ENCODE measurements at regions not wholly inside any gene's neighbourhood (a gene's known extent, or its start where the extent isn't known, plus 50 kb on each side); places are given as distances from the start of the nearest gene placed in this dataset.
A peak's percentile ranks its signal among the peaks of the same experiment; 100 is the strongest.

DNA sequence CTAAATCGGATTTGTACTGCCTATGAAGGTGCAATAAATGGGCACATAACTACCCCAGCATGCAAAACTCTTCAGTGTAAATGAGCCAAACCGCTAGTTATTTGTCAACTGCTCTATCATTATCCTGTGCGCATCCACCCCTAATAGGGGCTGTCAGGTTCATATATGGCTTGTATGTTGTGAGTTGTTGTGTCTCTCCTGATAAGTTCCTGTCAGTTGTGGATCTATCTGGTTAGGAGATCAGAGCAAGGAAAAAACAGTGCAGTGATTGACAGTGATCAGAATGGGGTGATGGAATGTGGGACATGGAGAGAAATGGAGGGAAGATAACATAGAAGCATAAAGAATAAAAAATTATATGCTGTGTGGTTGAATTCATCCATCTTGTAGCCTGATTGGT, 686.9 kb upstream of the ID4 start:
- Histone ChIP-seq H3K9me3 (replicated peaks in 1 of 11) (no peaks in the 10 kb centered on the region), H3K4me1 (no peaks in the 10 kb centered on the region), H4K20me1 (no peaks in the 10 kb centered on the region), H3K4me3 (no peak overlapping the region), H3K36me3 (no peaks in the 10 kb centered on the region), H3K27ac (no peak overlapping the region), H3K27me3 (no peaks in the 10 kb centered on the region), H3K9ac (no peak overlapping the region), H3K4me2 (no peak overlapping the region)
- TF ChIP-seq Cebpa-rat (IDR thresholded peaks at IDR 0.05), result no peak

DNA sequence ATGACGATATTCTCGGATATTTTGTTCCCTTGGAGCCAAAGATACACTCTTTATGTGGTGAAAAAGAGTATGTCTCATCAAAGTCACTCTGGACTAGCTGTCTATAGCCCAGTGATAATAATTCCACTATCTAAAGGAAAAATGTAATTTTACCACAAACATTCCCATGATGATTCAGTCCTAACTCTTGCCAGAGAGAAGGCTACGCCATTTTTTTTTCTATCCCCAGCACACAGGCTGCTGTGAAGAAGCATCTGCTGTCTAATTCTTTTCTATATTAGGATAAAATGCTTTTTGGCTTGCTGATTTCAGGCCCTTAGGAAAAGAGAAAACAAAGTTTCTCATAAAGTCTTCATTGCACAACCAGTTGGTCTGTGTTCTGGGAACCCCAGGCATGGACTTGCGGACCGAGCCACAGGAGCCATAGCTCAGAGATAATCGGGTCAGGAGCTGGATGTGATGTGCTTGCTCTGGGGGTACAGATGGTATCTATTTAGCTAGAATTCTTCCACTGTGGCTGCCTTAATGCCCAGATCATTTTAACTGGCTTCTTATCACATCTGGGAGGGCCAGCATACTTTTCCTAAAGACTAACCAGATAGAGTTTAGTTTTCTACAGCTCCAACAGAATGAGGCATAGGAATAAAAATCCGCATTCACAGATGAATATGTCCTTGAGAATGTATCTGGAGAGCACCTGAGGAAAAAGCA, 683.7 kb upstream of the ID4 start:
- no peaks in the 10 kb centered on the region for H3K36me3 ChIP-seq
- no peaks in the 10 kb centered on the region for H4K20me1 ChIP-seq
- no peak overlapping the region for H3K9ac ChIP-seq
- H3K4me1 ChIP-seq, result no peaks in the 10 kb centered on the region
- no peaks in the 10 kb centered on the region for H3K27me3 ChIP-seq
- no peak overlapping the region for H3K4me3 ChIP-seq
- TF ChIP-seq Cebpa-rat (IDR thresholded peaks at IDR 0.05), result no peak
- no peak overlapping the region for H3K27ac ChIP-seq
- no peak overlapping the region for H3K4me2 ChIP-seq
- H3K9me3 ChIP-seq (replicated peaks in 1 of 11), result no peaks in the 10 kb centered on the region

DNA sequence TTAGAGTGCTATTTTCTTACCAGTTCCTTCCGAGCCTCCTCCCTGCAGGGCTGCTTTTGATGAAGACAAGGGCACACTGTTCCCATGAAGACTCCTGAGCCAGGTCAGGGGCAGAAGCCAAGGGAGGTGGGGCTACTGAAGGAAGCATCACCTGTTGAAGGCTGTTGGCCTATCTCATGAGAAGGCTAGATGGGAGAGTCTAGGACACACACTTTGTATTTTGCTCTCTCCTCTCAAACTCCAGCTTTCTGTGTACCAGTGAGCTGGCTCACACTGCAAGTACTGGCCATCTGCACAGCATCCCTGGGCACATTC, 683.2 kb upstream of the ID4 start:
- Histone ChIP-seq H3K4me3 (no peak overlapping the region), H3K27ac (no peak overlapping the region)

DNA sequence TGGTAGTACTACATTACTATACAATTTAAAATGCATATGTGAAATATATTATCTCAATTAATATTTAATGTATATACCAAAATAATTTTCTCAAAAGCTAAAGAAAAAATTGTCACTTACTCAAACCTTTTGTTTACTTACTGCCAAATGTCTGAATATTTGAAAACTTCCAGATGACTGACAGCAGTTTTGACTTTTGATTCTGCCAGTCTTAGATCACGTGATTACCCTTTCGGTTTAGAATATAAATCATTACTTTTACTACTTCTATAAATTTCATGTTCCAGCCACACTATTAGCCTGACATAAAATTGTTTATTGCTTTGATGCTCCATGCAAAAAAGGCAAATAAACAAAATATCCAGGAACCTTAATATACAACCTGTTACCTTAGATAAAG, 680.7 kb upstream of the ID4 start:
- H3K4me1 ChIP-seq, result peaks cover 0 to 16% (median 12%) of the 10 kb centered on the region in 10 experiments; a peak in 13 of 20 replicates
- no peak for TF ChIP-seq Cebpa-rat (IDR thresholded peaks at IDR 0.05)
- H3K9ac ChIP-seq, result no peak overlapping the region
- no peak overlapping the region for H3K4me2 ChIP-seq
- H3K4me3 ChIP-seq, result no peak overlapping the region
- H3K27me3 ChIP-seq, result no peaks in the 10 kb centered on the region
- no peaks in the 10 kb centered on the region for H3K36me3 ChIP-seq
- H3K9me3 ChIP-seq (replicated peaks in 1 of 11), result no peaks in the 10 kb centered on the region
- H3K27ac ChIP-seq, result no peak overlapping the region
- no peaks in the 10 kb centered on the region for H4K20me1 ChIP-seq

More for the DNA sequence above, 683.2 kb upstream of the ID4 start:
- TF ChIP-seq Cebpa-rat (IDR thresholded peaks at IDR 0.05), result no peak
- Histone ChIP-seq H3K9ac (no peak overlapping the region), H3K4me2 (no peak overlapping the region), H4K20me1 (no peaks in the 10 kb centered on the region), H3K4me1 (no peaks in the 10 kb centered on the region), H3K27me3 (no peaks in the 10 kb centered on the region), H3K36me3 (no peaks in the 10 kb centered on the region), H3K9me3 (replicated peaks in 1 of 11) (no peaks in the 10 kb centered on the region)

GRCh38 chr6:19157486-19157885, 679.7 kb upstream of the ID4 start:
- H3K9me3 ChIP-seq (replicated peaks in 1 of 11), result no peaks in the 10 kb centered on the region
- H3K4me1 ChIP-seq, result peaks cover 0 to 19% (median 13%) of the 10 kb centered on the region in 10 experiments; a peak in 13 of 20 replicates
- no peaks in the 10 kb centered on the region for H3K27me3 ChIP-seq
- H3K27ac ChIP-seq, result no peak overlapping the region
- no peaks in the 10 kb centered on the region for H4K20me1 ChIP-seq
- H3K4me3 ChIP-seq, result no peak overlapping the region
- H3K9ac ChIP-seq, result no peak overlapping the region
- no peak for TF ChIP-seq Cebpa-rat (IDR thresholded peaks at IDR 0.05)
- H3K4me2 ChIP-seq, result no peak overlapping the region
- no peaks in the 10 kb centered on the region for H3K36me3 ChIP-seq

- Histone ChIP-seq H3K9ac (no peak overlapping the region), H3K27me3 (no peaks in the 10 kb centered on the region), H3K9me3 (replicated peaks in 1 of 11) (no peaks in the 10 kb centered on the region), H4K20me1 (no peaks in the 10 kb centered on the region), H3K4me1 (peaks cover 0 to 19% (median 13%) of the 10 kb centered on the region in 10 experiments; a peak in 13 of 20 replicates), H3K4me3 (no peak overlapping the region), H3K4me2 (no peak overlapping the region), H3K36me3 (no peaks in the 10 kb centered on the region), H3K27ac (no peak overlapping the region)
- no peak for TF ChIP-seq Cebpa-rat (IDR thresholded peaks at IDR 0.05)
These were observed 678.6 kb upstream of the ID4 start for GRCh38 chr6:19158586-19158985.

DNA sequence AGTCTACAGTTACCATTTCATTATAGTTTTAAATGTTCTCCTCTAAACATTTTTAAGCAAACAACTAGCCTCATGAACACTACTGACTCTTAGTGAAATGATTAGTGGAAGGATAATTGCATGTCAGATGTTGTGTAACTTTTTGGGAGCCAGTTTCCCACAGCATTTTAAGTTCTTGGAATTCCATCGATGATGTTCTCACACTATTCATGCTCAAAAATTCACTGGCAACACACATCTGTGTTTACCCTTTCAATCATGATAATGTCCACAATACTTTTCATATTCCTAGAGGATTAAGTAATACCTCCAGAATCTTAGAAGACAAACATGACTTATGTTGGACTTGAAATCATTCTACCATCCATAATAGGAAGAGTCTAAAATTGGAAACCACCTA, 678.1 kb upstream of the ID4 start:
- no peaks in the 10 kb centered on the region for H3K9me3 ChIP-seq (replicated peaks in 1 of 11)
- H3K36me3 ChIP-seq, result no peaks in the 10 kb centered on the region
- no peak for TF ChIP-seq Cebpa-rat (IDR thresholded peaks at IDR 0.05)
- no peak overlapping the region for H3K4me3 ChIP-seq
- no peaks in the 10 kb centered on the region for H3K27me3 ChIP-seq
- H4K20me1 ChIP-seq, result no peaks in the 10 kb centered on the region
- no peak overlapping the region for H3K9ac ChIP-seq
- H3K27ac ChIP-seq, result no peak overlapping the region
- H3K4me1 ChIP-seq, result peaks cover 0 to 19% (median 13%) of the 10 kb centered on the region in 10 experiments; a peak in 13 of 20 replicates
- no peak overlapping the region for H3K4me2 ChIP-seq

- Histone ChIP-seq H3K9ac (no peak overlapping the region), H4K20me1 (no peaks in the 10 kb centered on the region), H3K27ac (no peak overlapping the region), H3K4me2 (no peak overlapping the region), H3K27me3 (no peaks in the 10 kb centered on the region), H3K4me1 (peaks cover 0 to 19% (median 13%) of the 10 kb centered on the region in 10 experiments; a peak in 13 of 20 replicates), H3K9me3 (replicated peaks in 1 of 11) (no peaks in the 10 kb centered on the region), H3K36me3 (no peaks in the 10 kb centered on the region), H3K4me3 (no peak overlapping the region)
- TF ChIP-seq Cebpa-rat (IDR thresholded peaks at IDR 0.05), result no peak
These were observed 677.6 kb upstream of the ID4 start for GRCh38 chr6:19159561-19159960.

GRCh38 chr6:19160081-19160730, 677.0 kb upstream of the ID4 start:
- Histone ChIP-seq H3K4me3 (no peak overlapping the region), H3K27ac (no peak overlapping the region), H3K4me1 (peaks cover 0 to 19% (median 13%) of the 10 kb centered on the region in 10 experiments; a peak in 13 of 20 replicates), H3K36me3 (no peaks in the 10 kb centered on the region), H4K20me1 (no peaks in the 10 kb centered on the region), H3K9me3 (replicated peaks in 1 of 11) (no peaks in the 10 kb centered on the region), H3K27me3 (no peaks in the 10 kb centered on the region), H3K4me2 (peak overlapping the region in 5 of 11 experiments; percentile 16 to 67 (median 42); a peak in 6 of 22 replicates), H3K9ac (no peak overlapping the region)
- no peak for TF ChIP-seq Cebpa-rat (IDR thresholded peaks at IDR 0.05)

DNA sequence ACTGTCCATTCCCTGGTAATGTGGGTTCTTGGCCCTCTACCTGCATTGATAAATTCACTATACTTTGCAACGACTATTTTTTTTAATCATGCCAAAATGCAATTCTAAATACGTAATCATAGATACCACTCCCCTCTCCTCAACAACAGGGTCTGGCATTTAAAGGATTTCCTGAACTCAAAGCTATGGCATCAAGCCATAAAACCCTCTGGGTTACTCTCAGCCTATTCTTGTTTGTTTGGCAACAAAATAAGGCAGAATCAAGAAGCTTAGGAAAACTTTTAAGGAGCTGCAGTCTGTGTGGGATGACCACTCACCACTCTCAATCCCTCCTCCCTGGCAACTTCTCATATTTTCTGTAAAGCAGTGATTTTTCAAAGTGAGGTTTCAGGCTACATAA, 669.9 kb upstream of the ID4 start:
- Histone ChIP-seq H3K36me3 (no peaks in the 10 kb centered on the region), H3K9me3 (replicated peaks in 1 of 11) (no peaks in the 10 kb centered on the region), H3K27me3 (no peaks in the 10 kb centered on the region), H3K27ac (no peak overlapping the region), H3K4me1 (no peaks in the 10 kb centered on the region), H3K9ac (no peak overlapping the region), H3K4me2 (no peak overlapping the region), H4K20me1 (no peaks in the 10 kb centered on the region), H3K4me3 (no peak overlapping the region)
- TF ChIP-seq Cebpa-rat (IDR thresholded peaks at IDR 0.05), result no peak
